Neural progenitor cell (in vitro differentiated cells): ENCODE measurements at regions not wholly inside any gene's neighbourhood (a gene's known extent, or its start where the extent isn't known, plus 50 kb on each side); places are given as distances from the start of the nearest gene placed in this dataset.

ENCODE experiments used
- DNase-seq: peaks from one replicate; pipeline ENCODE4 v3.0.0-alpha.2; 2016; ENCODE audit warnings: low spot score
- H2AFZ ChIP-seq: fragments of 200-600 bp; sonication (generic); replicated peaks from 2 replicates; pipeline ENCODE4 v1.6.1; 2016; ENCODE audit warnings: antibody characterized with exemption
- H3F3A ChIP-seq: fragments of 200-600 bp; sonication (generic); 2 replicates; pipeline ENCODE4 v1.6.1; 2016; ENCODE audit warnings: antibody characterized with exemption, low read depth
- H3K27ac ChIP-seq: fragments of 200-600 bp; sonication (generic); 2 replicates; pipeline ENCODE4 v1.5.1; 2016; ENCODE audit warnings: mild to moderate bottlenecking
- H3K27me3 ChIP-seq: fragments of 200-600 bp; sonication (generic); 2 replicates; pipeline ENCODE4 v1.6.1; 2016; ENCODE audit warnings: mild to moderate bottlenecking, moderate library complexity
- H3K36me3 ChIP-seq: fragments of 200-600 bp; sonication (generic); 2 replicates; pipeline ENCODE4 v1.5.1; 2016
- H3K4me1 ChIP-seq: fragments of 200-600 bp; sonication (generic); 2 replicates; pipeline ENCODE4 v1.6.1; 2016; ENCODE audit warnings: mixed run types
- H3K4me2 ChIP-seq: fragments of 200-600 bp; sonication (generic); 2 replicates; pipeline ENCODE4 v1.6.1; 2016
- H3K4me3 ChIP-seq: fragments of 200-600 bp; sonication (generic); 2 replicates; pipeline ENCODE4 v1.5.1; 2016
- H3K79me2 ChIP-seq: fragments of 200-600 bp; sonication (generic); 2 replicates; pipeline ENCODE4 v1.6.1; 2016; ENCODE audit warnings: low read depth
- H3K9ac ChIP-seq: fragments of 200-600 bp; sonication (generic); 2 replicates; pipeline ENCODE4 v1.6.1; 2016
- H3K9me3 ChIP-seq: fragments of 200-600 bp; sonication (generic); 2 replicates; pipeline ENCODE4 v1.5.1; 2016; ENCODE audit warnings: low read depth
- H4K20me1 ChIP-seq: fragments of 200-600 bp; sonication (generic); 2 replicates; pipeline ENCODE4 v1.6.1; 2016; ENCODE audit warnings: low read depth
- H3K27ac Mint-ChIP-seq: 3 replicates; pipeline ENCODE4 v1.8.0; 2021; ENCODE audit warnings: mixed read lengths
- H3K27me3 Mint-ChIP-seq: 2 replicates; pipeline ENCODE4 v1.8.0; 2022; ENCODE audit warnings: low read depth, mild to moderate bottlenecking, inconsistent platforms, moderate library complexity, mixed read lengths; ENCODE audit not compliant: insufficient read depth
- H3K36me3 Mint-ChIP-seq: 3 replicates; pipeline ENCODE4 v1.8.0; 2021; ENCODE audit warnings: mixed read lengths
- H3K4me1 Mint-ChIP-seq: 3 replicates; pipeline ENCODE4 v1.8.0; 2021; ENCODE audit warnings: mixed read lengths
- H3K4me3 Mint-ChIP-seq: 3 replicates; pipeline ENCODE4 v1.8.0; 2021; ENCODE audit warnings: mild to moderate bottlenecking, moderate library complexity, mixed read lengths
- H3K9me3 Mint-ChIP-seq: 3 replicates; pipeline ENCODE4 v1.8.0; 2020; ENCODE audit warnings: mixed read lengths
- EZH2 ChIP-seq: fragments of 200-600 bp; sonication (generic); IDR thresholded peaks from 2 replicates; pipeline ENCODE4 v1.6.1; 2017; ENCODE audit warnings: antibody characterized with exemption, mild to moderate bottlenecking, moderate library complexity
- EZH2phosphoT487 ChIP-seq: fragments of 200-600 bp; sonication (generic); IDR thresholded peaks from 2 replicates; pipeline ENCODE4 v1.6.1; 2017; ENCODE audit warnings: antibody characterized with exemption
- TF ChIP-seq, protein P1 (sequence below): fragments of 200-600 bp; sonication (generic); IDR thresholded peaks from 2 replicates; pipeline ENCODE4 v1.5.1; 2017; ENCODE audit warnings: antibody characterized with exemption, mild to moderate bottlenecking

DNA sequence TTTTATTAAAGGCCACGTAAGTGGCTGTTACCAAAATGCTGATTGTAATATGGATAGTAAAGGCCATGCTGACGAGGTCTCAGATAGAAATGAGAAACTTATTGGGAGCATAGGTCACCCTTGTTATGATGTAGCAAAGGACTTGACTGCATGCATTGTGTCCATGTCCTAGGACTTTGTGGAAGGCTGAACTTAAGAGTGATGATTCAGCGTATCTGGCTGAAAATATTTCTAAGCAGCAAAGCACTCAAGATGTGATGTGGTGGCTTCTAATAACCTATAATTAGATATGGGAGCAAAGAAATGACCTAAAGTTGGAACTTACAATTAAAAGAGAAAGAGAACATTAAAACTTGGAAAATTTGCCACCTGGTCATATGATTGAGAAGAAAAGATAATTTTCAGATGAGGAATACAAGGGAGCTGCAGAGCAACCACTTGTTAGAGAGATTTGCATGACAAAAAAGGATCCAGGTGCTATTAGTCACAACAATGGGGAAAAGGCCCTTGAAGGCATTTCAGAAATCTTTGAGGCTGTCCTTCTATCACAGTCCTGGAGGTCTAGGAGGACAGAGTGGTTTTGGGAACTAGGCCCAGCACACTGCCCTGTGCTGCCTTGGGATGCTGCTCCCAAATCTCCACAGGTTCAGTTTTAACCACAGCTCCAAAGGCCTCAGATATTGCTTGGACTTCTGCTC, 793.7 kb upstream of the LCORL start:
- H3K9ac ChIP-seq, result no peak overlapping the region
- H2AFZ ChIP-seq, result no peak overlapping the region
- H3K27me3 ChIP-seq, result no peaks in the 10 kb centered on the region
- Mint-ChIP-seq H3K27me3 (no peaks in the 10 kb centered on the region), H3K27ac (no peak overlapping the region), H3K9me3 (peaks cover 3% of the 10 kb centered on the region), H3K4me1 (peaks cover 4% of the 10 kb centered on the region), H3K4me3 (no peak overlapping the region), H3K36me3 (peaks cover 2% of the 10 kb centered on the region)
- TF ChIP-seq, protein P1, sequence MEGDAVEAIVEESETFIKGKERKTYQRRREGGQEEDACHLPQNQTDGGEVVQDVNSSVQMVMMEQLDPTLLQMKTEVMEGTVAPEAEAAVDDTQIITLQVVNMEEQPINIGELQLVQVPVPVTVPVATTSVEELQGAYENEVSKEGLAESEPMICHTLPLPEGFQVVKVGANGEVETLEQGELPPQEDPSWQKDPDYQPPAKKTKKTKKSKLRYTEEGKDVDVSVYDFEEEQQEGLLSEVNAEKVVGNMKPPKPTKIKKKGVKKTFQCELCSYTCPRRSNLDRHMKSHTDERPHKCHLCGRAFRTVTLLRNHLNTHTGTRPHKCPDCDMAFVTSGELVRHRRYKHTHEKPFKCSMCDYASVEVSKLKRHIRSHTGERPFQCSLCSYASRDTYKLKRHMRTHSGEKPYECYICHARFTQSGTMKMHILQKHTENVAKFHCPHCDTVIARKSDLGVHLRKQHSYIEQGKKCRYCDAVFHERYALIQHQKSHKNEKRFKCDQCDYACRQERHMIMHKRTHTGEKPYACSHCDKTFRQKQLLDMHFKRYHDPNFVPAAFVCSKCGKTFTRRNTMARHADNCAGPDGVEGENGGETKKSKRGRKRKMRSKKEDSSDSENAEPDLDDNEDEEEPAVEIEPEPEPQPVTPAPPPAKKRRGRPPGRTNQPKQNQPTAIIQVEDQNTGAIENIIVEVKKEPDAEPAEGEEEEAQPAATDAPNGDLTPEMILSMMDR, result no peak
- TF ChIP-seq EZH2phosphoT487, result no peak
- TF ChIP-seq EZH2, result no peak
- no peaks in the 10 kb centered on the region for H4K20me1 ChIP-seq
- no peak overlapping the region for H3K4me3 ChIP-seq
- H3K27ac ChIP-seq, result no peak overlapping the region
- H3F3A ChIP-seq, result no peaks in the 10 kb centered on the region
- no peak overlapping the region for H3K4me2 ChIP-seq
- no peaks in the 10 kb centered on the region for H3K36me3 ChIP-seq
- H3K9me3 ChIP-seq, result no peaks in the 10 kb centered on the region
- H3K79me2 ChIP-seq, result no peaks in the 10 kb centered on the region
- no peaks in the 10 kb centered on the region for H3K4me1 ChIP-seq
- DNase-seq, result no peak

DNA sequence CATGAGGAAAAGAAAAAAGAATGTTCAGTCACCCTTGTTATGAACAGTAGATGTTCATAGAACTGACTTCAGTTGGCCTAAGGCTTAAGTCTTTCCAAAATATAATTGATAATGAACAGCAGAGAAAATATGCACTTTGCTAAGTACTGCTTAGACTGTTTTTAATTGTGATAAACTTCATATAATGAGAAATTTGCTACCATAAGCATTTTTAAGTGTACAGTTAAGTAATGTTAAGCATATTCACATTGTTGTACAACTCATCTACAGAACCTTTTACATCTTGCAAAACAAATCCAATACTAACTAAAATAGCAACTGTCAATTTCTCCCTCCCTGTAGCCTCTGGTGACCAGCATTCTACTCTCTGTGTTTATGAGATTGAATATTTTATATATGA, 792.2 kb upstream of the LCORL start:
- peaks cover 3% of the 10 kb centered on the region for H3K9me3 Mint-ChIP-seq
- H3K27me3 Mint-ChIP-seq, result no peaks in the 10 kb centered on the region
- no peaks in the 10 kb centered on the region for H3K27me3 ChIP-seq
- H3K36me3 ChIP-seq, result no peaks in the 10 kb centered on the region
- H3K4me3 Mint-ChIP-seq, result no peak overlapping the region
- H3F3A ChIP-seq, result no peaks in the 10 kb centered on the region
- H4K20me1 ChIP-seq, result no peaks in the 10 kb centered on the region
- H3K9ac ChIP-seq, result no peak overlapping the region
- peaks cover 2% of the 10 kb centered on the region for H3K36me3 Mint-ChIP-seq
- H3K4me1 Mint-ChIP-seq, result peaks cover 4% of the 10 kb centered on the region
- TF ChIP-seq EZH2phosphoT487 (no peak), EZH2 (no peak)
- TF ChIP-seq, protein P1, result no peak
- no peak for DNase-seq
- no peaks in the 10 kb centered on the region for H3K79me2 ChIP-seq
- H2AFZ ChIP-seq, result no peak overlapping the region
- H3K4me3 ChIP-seq, result no peak overlapping the region
- no peak overlapping the region for H3K4me2 ChIP-seq
- no peaks in the 10 kb centered on the region for H3K4me1 ChIP-seq
- no peaks in the 10 kb centered on the region for H3K9me3 ChIP-seq
- no peak overlapping the region for H3K27ac ChIP-seq
- H3K27ac Mint-ChIP-seq, result no peak overlapping the region

DNA sequence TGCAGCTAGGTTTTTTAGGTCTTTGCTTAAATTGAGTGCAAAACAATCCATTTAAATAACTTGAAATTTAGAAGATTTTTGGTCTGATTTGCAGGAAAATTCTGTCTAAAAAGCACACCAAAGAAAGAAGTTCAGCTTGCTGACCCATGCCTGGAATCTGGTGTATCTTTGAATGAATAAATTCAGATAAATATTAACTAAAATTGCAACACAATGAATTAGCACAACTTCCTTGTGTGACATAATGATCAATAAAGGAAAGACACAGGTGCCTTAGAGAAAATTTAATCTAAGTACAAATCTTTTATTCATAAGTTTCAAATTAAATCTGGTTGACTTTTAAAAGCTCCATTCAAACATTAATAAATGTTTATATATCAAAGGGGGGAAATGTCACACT, 791.5 kb upstream of the LCORL start:
- Histone ChIP-seq H3K4me1 (no peaks in the 10 kb centered on the region), H3F3A (no peaks in the 10 kb centered on the region), H3K9ac (no peak overlapping the region), H3K79me2 (no peaks in the 10 kb centered on the region), H4K20me1 (no peaks in the 10 kb centered on the region), H3K4me3 (no peak overlapping the region), H3K36me3 (no peaks in the 10 kb centered on the region), H2AFZ (no peak overlapping the region), H3K27ac (no peak overlapping the region), H3K9me3 (no peaks in the 10 kb centered on the region), H3K4me2 (no peak overlapping the region), H3K27me3 (no peaks in the 10 kb centered on the region)
- H3K9me3 Mint-ChIP-seq, result peaks cover 3% of the 10 kb centered on the region
- H3K27ac Mint-ChIP-seq, result no peak overlapping the region
- no peaks in the 10 kb centered on the region for H3K27me3 Mint-ChIP-seq
- H3K4me1 Mint-ChIP-seq, result peaks cover 4% of the 10 kb centered on the region
- peaks cover 2% of the 10 kb centered on the region for H3K36me3 Mint-ChIP-seq
- H3K4me3 Mint-ChIP-seq, result no peak overlapping the region
- TF ChIP-seq EZH2phosphoT487 (no peak), EZH2 (no peak)
- TF ChIP-seq, protein P1, result no peak
- no peak for DNase-seq
